ENCODE measurements at regions not wholly inside any gene's neighbourhood (a gene's known extent, or its start where the extent isn't known, plus 50 kb on each side); places are given as distances from the start of the nearest gene placed in this dataset.
A peak's percentile ranks its signal among the peaks of the same experiment; 100 is the strongest.

DNA sequence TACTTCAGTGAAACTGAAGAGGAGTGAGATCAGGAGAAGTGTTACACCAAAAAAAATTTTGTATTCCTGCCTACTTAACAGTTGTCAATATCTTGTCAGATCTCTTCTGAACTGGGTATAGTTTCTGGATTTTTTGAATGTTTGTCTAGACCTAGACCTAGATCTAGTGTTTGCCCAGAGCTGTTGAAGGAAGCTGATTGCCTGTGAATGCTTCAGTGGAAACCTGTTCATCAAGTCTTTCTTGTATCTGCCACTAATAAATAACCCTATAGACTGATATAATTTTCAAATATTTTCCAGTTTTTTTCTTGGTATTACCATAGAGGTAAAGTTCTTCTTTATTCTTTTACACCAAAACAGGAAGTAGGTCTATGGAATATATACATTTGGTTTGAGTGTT, 781.5 kb upstream of the FBXO33 start:
- TF ChIP-seq, protein P1, sequence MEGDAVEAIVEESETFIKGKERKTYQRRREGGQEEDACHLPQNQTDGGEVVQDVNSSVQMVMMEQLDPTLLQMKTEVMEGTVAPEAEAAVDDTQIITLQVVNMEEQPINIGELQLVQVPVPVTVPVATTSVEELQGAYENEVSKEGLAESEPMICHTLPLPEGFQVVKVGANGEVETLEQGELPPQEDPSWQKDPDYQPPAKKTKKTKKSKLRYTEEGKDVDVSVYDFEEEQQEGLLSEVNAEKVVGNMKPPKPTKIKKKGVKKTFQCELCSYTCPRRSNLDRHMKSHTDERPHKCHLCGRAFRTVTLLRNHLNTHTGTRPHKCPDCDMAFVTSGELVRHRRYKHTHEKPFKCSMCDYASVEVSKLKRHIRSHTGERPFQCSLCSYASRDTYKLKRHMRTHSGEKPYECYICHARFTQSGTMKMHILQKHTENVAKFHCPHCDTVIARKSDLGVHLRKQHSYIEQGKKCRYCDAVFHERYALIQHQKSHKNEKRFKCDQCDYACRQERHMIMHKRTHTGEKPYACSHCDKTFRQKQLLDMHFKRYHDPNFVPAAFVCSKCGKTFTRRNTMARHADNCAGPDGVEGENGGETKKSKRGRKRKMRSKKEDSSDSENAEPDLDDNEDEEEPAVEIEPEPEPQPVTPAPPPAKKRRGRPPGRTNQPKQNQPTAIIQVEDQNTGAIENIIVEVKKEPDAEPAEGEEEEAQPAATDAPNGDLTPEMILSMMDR (IDR thresholded peaks at IDR 0.05; ENCODE audit: control insufficient read depth, extremely low read depth, insufficient read depth) = no peak
- DNase-seq (ENCODE audit: low read depth) = peak; percentile 63

GRCh38 chr14:40204441-40205175, 772.4 kb upstream of the FBXO33 start:
- H3K4me3 ChIP-seq (ENCODE audit: low read depth, low read length) = no peak overlapping the region
- DNase-seq (ENCODE audit: low read depth) = no peak
- TF ChIP-seq, protein P1 (IDR thresholded peaks at IDR 0.05; ENCODE audit: control insufficient read depth, extremely low read depth, insufficient read depth) = no peak

More for the DNA sequence above, 781.5 kb upstream of the FBXO33 start:
- H3K4me3 ChIP-seq (ENCODE audit: low read depth, low read length) = no peak overlapping the region

DNA sequence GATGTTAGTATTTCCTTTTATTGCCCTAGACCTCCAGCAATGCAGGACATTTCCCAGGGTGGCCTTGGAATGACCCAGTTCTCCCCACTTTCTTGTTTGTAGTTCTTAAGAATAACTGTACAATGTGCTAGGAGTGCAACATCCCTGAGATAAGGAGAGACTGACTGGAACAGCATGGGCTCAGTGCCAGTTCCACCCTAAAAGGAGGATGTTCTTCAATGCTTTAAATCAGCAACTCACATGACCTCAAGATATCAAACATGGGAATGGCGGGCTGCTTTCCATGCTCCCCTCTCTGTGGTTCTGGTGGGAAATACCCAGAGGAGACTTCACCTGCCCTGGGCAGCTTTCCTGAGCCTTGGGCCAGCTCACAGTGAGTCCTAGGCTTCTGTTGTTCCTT, 766.9 kb upstream of the FBXO33 start:
- DNase-seq (ENCODE audit: low read depth) = no peak
- TF ChIP-seq, protein P1 (IDR thresholded peaks at IDR 0.05; ENCODE audit: control insufficient read depth, extremely low read depth, insufficient read depth) = no peak
- no peak overlapping the region for H3K4me3 ChIP-seq (ENCODE audit: low read depth, low read length)

- DNase-seq (ENCODE audit: low read depth) = no peak
- TF ChIP-seq, protein P1 (IDR thresholded peaks at IDR 0.05; ENCODE audit: control insufficient read depth, extremely low read depth, insufficient read depth) = no peak
- H3K4me3 ChIP-seq (ENCODE audit: low read depth, low read length) = no peak overlapping the region
Measured at GRCh38 chr14:40197344-40197743, 765.1 kb upstream of the FBXO33 start.

- no peak for DNase-seq (ENCODE audit: low read depth)
- H3K4me3 ChIP-seq (ENCODE audit: low read depth, low read length) = no peak overlapping the region
- TF ChIP-seq, protein P1 (IDR thresholded peaks at IDR 0.05; ENCODE audit: control insufficient read depth, extremely low read depth, insufficient read depth) = no peak
Measured at GRCh38 chr14:40188006-40188405, 755.8 kb upstream of the FBXO33 start.

DNA sequence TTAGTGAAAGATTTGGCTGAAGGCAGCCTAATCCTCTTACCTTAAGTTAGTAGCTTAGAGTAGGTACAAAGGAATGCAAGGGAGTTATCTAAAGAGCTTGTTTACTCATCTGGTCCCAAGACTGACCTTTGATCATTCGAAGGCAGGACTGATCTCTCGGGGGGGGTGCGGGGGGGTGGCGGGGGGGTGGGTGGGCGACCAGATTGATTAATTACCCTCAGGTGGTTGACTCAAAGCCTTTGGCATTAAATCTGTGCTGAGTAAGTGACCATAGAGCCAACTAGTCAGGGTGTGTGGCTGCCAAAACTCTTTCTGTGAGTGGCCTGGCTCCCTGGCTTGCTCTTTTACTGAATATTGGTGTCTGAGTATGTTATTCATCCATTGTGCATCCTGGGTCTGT, 731.9 kb upstream of the FBXO33 start:
- TF ChIP-seq, protein P1 (IDR thresholded peaks at IDR 0.05; ENCODE audit: control insufficient read depth, extremely low read depth, insufficient read depth) = no peak
- no peak for DNase-seq (ENCODE audit: low read depth)
- no peak overlapping the region for H3K4me3 ChIP-seq (ENCODE audit: low read depth, low read length)

GRCh38 chr14:40139657-40140056, 707.4 kb upstream of the FBXO33 start:
- DNase-seq (ENCODE audit: low read depth) = no peak
- TF ChIP-seq, protein P1 (IDR thresholded peaks at IDR 0.05; ENCODE audit: control insufficient read depth, extremely low read depth, insufficient read depth) = no peak
- no peak overlapping the region for H3K4me3 ChIP-seq (ENCODE audit: low read depth, low read length)

All from LNCaP clone FGC (cell line).